HUES6 (cell line): ENCODE measurements at regions not wholly inside any gene's neighbourhood (a gene's known extent, or its start where the extent isn't known, plus 50 kb on each side); places are given as distances from the start of the nearest gene placed in this dataset.

ENCODE experiments used
- H3K27ac ChIP-seq: 2 replicates; pipeline ENCODE4 v1.7.0; 2013; ENCODE audit warnings: low read depth, mild to moderate bottlenecking, low read length, inconsistent platforms
- H3K27me3 ChIP-seq: 2 replicates; pipeline ENCODE4 v1.6.1; 2013; ENCODE audit warnings: low read length; ENCODE audit not compliant: control insufficient read depth, insufficient read depth
- H3K36me3 ChIP-seq: 2 replicates; pipeline ENCODE4 v1.6.1; 2013; ENCODE audit warnings: low read length; ENCODE audit not compliant: control insufficient read depth, insufficient read depth
- H3K4me1 ChIP-seq: 2 replicates; pipeline ENCODE4 v1.6.1; 2013; ENCODE audit warnings: low read length; ENCODE audit not compliant: control insufficient read depth, insufficient read depth
- H3K4me3 ChIP-seq: 2 replicates; pipeline ENCODE4 v1.5.1; 2013; ENCODE audit warnings: low read depth, low read length
- H3K9ac ChIP-seq: one replicate; pipeline ENCODE4 v1.6.1; 2013; ENCODE audit warnings: mild to moderate bottlenecking, low read length
- H3K9me3 ChIP-seq: 2 replicates; pipeline ENCODE4 v1.6.1; 2013; ENCODE audit warnings: low read depth, low read length; ENCODE audit not compliant: control insufficient read depth, insufficient read depth

- Histone ChIP-seq H3K9me3 (no peaks in the 10 kb centered on the region), H3K9ac (no peak overlapping the region)
Measured at GRCh38 chr4:187617113-187617512, 378.5 kb upstream of the ZFP42 start.

DNA sequence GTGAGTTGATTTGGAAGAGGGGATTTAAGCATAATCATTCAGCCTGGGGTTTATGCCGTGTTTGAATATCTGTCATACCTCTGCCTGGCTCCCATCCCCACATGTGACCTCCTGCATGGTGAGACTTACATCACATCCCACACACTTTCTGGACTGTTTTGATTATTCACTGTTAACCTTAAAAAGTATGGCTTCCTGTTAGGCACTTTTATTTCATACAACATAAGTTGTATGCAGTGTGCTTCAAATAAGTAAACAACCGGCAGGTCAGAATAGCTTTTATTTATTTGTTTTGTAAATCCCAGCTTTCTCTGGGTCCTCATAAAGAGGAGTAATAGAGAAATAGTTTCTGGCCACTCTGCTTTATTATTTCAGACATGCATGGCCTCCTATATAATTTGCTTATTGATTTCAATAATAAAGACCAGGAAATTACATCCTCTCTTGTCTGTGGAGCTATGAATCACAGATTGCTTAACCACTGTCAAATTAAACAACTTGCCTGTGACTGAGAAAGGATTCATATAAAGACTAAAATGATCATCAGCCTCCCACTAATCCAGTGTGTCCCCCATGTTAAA, 376.8 kb upstream of the ZFP42 start:
- Histone ChIP-seq H3K9ac (no peak overlapping the region), H3K4me3 (no peak overlapping the region), H3K9me3 (no peaks in the 10 kb centered on the region), H3K36me3 (no peaks in the 10 kb centered on the region), H3K27me3 (no peaks in the 10 kb centered on the region), H3K4me1 (peaks cover 4% of the 10 kb centered on the region; the same call in 1 of the 2 replicates), H3K27ac (no peak overlapping the region)

More at GRCh38 chr4:187617113-187617512, 378.5 kb upstream of the ZFP42 start:
- H3K27ac ChIP-seq, result no peak overlapping the region
- H3K4me1 ChIP-seq, result peaks cover 4% of the 10 kb centered on the region; the same call in 1 of the 2 replicates
- H3K4me3 ChIP-seq, result no peak overlapping the region
- H3K27me3 ChIP-seq, result no peaks in the 10 kb centered on the region
- H3K36me3 ChIP-seq, result no peaks in the 10 kb centered on the region

DNA sequence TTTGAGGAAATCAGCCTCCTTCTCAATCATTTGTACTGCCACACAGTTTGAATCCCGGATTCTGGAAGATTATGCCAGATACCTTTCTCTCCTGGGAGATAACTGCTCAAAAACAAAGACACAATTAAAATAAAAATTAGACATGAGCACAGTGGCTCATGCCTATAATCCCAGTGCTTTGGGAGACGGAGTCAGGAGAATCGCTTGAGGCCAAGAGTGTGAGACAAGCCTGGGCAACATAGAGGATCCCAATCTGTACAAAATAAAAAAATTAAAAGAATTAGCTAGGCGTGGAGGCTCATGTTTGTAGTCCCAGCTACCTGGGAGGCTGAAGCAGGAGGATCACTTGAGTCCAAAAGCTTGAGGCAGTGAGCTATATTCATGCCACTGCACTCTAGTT, 376.3 kb upstream of the ZFP42 start:
- H3K9me3 ChIP-seq, result no peaks in the 10 kb centered on the region
- H3K36me3 ChIP-seq, result no peaks in the 10 kb centered on the region
- H3K27ac ChIP-seq, result no peak overlapping the region
- peaks cover 4% of the 10 kb centered on the region; the same call in 1 of the 2 replicates for H3K4me1 ChIP-seq
- no peak overlapping the region for H3K9ac ChIP-seq
- H3K4me3 ChIP-seq, result no peak overlapping the region
- no peaks in the 10 kb centered on the region for H3K27me3 ChIP-seq

DNA sequence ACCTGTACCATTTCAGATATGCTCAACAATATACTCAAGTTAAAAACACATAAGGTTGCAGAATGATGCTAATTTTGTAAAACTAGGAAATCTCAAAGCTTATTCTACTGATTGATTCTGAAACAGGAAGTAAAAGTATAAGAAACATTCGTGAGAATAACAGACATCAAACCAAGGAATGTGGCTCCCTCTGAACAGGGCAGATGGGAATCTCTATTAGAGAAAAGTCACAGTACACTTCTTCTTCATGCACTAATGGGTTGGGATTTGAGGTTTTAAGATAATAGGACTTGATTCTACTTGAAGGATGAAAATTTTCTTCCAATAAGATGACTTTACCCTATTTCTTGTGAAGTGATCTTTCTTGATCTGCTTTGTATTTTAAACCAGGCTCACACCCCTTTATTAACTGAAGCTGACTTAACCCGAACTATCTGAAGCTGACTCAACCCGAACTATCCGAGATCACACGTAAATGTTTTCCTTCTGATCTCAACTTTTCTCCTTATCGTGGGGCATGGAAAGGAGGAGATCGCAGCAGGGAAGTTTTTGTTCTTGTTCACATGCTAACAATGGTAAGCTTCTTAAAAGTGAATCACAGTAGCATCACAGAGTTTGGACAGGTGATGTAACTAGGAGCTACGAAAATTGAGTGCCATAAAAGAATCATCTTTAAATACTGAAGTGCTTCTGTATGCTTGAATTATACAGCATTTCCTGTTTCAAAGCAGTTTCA, 363.1 kb upstream of the ZFP42 start:
- H3K27me3 ChIP-seq, result no peaks in the 10 kb centered on the region
- no peak overlapping the region for H3K4me3 ChIP-seq
- no peak overlapping the region for H3K27ac ChIP-seq
- H3K36me3 ChIP-seq, result no peaks in the 10 kb centered on the region
- peaks cover 13% of the 10 kb centered on the region for H3K4me1 ChIP-seq
- peaks cover 3% of the 10 kb centered on the region; the same call in 1 of the 2 replicates for H3K9me3 ChIP-seq
- no peak overlapping the region for H3K9ac ChIP-seq

GRCh38 chr4:187633245-187633644, 362.3 kb upstream of the ZFP42 start:
- Histone ChIP-seq H3K27ac (no peak overlapping the region), H3K9me3 (peaks cover 3% of the 10 kb centered on the region; the same call in 1 of the 2 replicates), H3K9ac (no peak overlapping the region), H3K27me3 (no peaks in the 10 kb centered on the region), H3K36me3 (no peaks in the 10 kb centered on the region), H3K4me3 (no peak overlapping the region), H3K4me1 (peaks cover 13% of the 10 kb centered on the region)

- Histone ChIP-seq H3K9me3 (peaks cover 9% of the 10 kb centered on the region), H3K4me1 (no peaks in the 10 kb centered on the region), H3K36me3 (no peaks in the 10 kb centered on the region), H3K9ac (no peak overlapping the region), H3K27ac (no peak overlapping the region), H3K4me3 (no peak overlapping the region), H3K27me3 (no peaks in the 10 kb centered on the region)
Measured at GRCh38 chr4:187656959-187657358, 338.6 kb upstream of the ZFP42 start.

GRCh38 chr4:187663076-187663475, 332.5 kb upstream of the ZFP42 start:
- Histone ChIP-seq H3K4me3 (no peak overlapping the region), H3K27me3 (no peaks in the 10 kb centered on the region), H3K36me3 (no peaks in the 10 kb centered on the region), H3K4me1 (no peaks in the 10 kb centered on the region), H3K27ac (no peak overlapping the region), H3K9me3 (no peaks in the 10 kb centered on the region; the same call in 1 of the 2 replicates), H3K9ac (no peak overlapping the region)

- no peak overlapping the region for H3K27ac ChIP-seq
- no peaks in the 10 kb centered on the region for H3K36me3 ChIP-seq
- no peaks in the 10 kb centered on the region; the same call in 1 of the 2 replicates for H3K9me3 ChIP-seq
- H3K27me3 ChIP-seq, result no peaks in the 10 kb centered on the region
- H3K4me1 ChIP-seq, result no peaks in the 10 kb centered on the region
- H3K4me3 ChIP-seq, result no peak overlapping the region
- no peak overlapping the region for H3K9ac ChIP-seq
Measured at GRCh38 chr4:187664011-187664410, 331.6 kb upstream of the ZFP42 start.

- H3K4me3 ChIP-seq, result no peak overlapping the region
- H3K36me3 ChIP-seq, result no peaks in the 10 kb centered on the region
- no peaks in the 10 kb centered on the region; the same call in 1 of the 2 replicates for H3K9me3 ChIP-seq
- H3K9ac ChIP-seq, result no peak overlapping the region
- H3K27me3 ChIP-seq, result no peaks in the 10 kb centered on the region
- no peaks in the 10 kb centered on the region for H3K4me1 ChIP-seq
- no peak overlapping the region for H3K27ac ChIP-seq
Measured at GRCh38 chr4:187665086-187665485, 330.5 kb upstream of the ZFP42 start.

- no peaks in the 10 kb centered on the region for H3K36me3 ChIP-seq
- H3K4me3 ChIP-seq, result no peak overlapping the region
- H3K27me3 ChIP-seq, result no peaks in the 10 kb centered on the region
- no peaks in the 10 kb centered on the region for H3K9me3 ChIP-seq
- no peaks in the 10 kb centered on the region for H3K4me1 ChIP-seq
- H3K9ac ChIP-seq, result no peak overlapping the region
- H3K27ac ChIP-seq, result no peak overlapping the region
Measured at GRCh38 chr4:187666034-187666433, 329.5 kb upstream of the ZFP42 start.

GRCh38 chr4:187666697-187667494, 328.7 kb upstream of the ZFP42 start:
- Histone ChIP-seq H3K4me1 (no peaks in the 10 kb centered on the region), H3K9ac (no peak overlapping the region), H3K36me3 (no peaks in the 10 kb centered on the region), H3K27me3 (no peaks in the 10 kb centered on the region), H3K27ac (no peak overlapping the region), H3K4me3 (no peak overlapping the region), H3K9me3 (no peaks in the 10 kb centered on the region)
